HG03354 (cell line): ENCODE measurements at regions not wholly inside any gene's neighbourhood (a gene's known extent, or its start where the extent isn't known, plus 50 kb on each side); places are given as distances from the start of the nearest gene placed in this dataset.
"Not testable (repeated sequence)": the region's sequence is repeated elsewhere in the genome, so short reads cannot be mapped to it uniquely, and the experiment has no call there.

ENCODE experiments used
- ATAC-seq: cut with Tn5 transposase; IDR thresholded peaks from one replicate; pipeline ENCODE4 v1.9.1; 2021; ENCODE audit warnings: mild to moderate bottlenecking; ENCODE audit not compliant: unreplicated experiment, poor library complexity, severe bottlenecking

DNA sequence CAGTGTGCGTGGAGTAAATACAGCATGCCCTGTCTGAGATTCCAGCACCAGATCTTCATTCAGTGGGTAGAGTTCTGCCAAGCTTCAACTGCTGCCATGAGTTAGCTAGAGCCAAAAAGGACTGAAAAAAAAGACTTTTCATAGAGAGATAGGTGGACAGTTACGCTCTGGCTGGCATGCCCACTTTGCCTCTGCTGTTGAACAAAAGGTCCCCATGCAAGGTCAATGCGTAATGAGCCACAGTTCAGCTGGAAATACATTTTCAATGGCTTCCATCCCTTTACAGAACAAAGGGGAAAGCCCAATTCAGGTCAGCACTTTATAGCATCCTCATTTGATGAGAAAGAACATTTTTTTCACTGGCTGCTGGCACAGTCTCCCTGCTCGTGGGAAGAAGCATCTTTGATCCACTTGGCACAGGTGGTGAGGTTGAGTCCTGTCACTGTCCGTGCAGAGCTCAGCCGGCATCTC is 86.9 kb upstream of the ERCC6L2 start:
- ATAC-seq: no peak

DNA sequence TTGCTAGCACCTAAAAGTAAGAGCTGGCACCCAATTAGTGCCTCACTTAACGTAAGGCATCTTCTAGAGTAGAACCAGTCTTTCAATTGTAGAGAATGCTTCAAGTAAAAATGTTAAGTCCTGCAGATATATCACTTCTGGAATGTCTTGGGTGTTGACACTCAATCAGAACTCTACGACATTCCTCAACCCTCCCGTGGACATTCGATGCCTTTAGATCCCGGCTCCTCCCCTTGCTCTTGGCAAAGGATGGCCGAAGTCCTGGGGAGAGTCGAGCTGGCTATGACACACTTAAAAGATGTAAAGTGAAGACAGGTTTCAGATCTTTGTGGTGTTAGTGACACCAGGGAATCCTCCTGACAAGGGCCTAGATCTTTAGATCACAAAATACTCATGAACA is 87.5 kb upstream of the ERCC6L2 start:
- no peak for ATAC-seq

DNA sequence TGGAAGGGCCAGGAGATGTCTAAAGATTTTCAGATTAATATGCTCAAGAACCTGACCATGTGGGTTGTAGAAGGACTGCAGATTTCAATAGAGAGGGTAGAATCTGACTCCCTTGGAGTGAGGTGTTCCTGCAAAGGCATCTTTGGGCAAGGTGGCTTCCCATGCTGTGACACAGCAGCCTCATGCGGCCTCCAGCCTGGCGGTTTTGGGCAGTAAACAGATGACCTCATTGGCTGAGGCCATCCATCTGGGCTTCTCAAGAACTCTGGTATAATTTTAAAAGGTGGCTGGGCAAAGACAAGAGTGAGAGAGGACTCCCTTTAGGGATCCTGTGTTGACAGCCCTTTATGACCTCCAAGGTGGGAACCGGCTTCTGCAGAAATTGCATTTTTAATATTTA is 90.3 kb upstream of the ERCC6L2 start:
- ATAC-seq: no peak

DNA sequence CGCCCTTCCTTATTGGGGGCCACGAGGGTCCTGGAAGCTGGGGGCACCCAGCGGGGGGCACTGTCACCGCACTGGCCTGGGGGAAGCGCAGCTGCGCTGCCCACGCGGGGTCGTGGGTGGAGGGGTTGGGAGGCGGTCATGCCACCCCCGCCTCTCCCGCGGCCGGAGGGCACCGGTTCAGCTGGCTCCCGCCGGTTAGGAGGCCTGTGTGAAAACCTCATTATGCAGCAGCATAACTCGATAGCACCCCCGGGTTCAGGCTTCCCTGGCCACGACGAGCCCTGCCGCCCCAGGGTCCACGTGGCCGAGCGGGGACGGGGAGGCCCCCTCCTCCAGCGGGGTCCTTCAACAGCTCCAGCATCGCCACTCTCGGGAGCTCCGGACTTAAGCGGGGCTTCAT is 91.2 kb upstream of the ERCC6L2 start:
- ATAC-seq: no peak

DNA sequence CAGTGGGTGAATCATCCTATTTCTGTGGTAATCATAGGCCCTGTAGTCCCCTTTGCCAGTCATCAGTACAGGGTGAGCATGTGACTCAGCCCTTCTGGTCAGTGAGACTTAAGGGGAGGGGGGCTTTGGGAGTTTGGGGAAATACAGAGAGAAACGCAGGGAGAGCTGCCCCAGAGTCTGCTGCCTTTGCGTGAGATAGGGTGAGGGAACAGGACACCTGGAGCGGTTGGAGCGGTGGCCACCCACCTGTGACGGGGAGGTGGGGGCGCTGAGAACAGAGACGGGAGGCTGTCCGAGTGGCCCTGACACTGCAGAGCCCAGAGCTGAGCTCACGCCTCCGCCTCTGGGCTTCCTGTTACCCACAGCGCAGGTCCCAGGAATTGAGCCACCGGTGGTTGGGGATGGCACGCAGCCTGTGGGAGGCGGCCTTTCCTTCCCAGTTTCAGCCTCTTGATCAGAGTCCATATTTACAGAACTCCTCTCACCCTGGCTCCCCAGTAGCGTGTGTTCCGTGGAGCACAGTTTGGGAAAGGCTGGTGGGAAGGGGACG is 92.0 kb upstream of the ERCC6L2 start:
- no peak for ATAC-seq

DNA sequence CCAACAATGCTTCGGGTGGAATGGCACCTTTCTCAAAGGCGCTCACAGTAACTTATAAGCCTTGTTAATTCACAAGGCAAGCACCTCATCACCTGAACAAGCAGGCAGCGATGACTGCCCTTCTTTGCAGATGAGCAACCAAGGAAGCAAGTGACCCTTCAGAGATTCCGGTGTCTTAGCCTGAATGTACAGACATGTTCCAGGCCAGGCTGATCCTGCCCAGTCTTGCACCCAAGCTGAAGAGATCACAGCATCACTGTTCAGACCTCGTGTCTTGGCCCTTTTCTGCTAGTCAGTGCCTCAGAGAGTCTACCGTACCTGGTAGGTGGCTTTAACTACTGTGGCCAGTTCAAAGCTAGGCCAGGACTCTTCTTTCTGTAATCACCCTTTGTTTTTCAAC is 94.7 kb upstream of the ERCC6L2 start:
- no peak for ATAC-seq

DNA sequence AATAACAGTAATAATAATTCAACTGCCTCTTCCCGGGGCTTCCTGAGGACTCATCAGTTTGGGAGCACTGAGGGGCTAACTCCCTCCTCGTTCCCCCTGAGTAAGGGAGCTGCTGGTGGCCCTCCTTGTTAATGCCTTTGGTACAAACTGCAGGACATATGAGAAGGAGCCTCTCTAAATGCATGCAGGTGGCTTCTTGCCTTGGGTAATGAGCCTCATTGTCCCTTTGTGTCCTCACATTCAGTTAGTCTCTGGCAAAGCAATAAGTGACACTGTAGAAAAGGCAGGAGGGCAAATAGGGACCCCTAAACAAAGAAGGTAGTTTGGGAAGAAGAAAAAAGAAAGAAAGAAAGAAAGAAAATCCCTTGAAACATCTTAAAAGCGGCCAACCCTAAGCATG is 95.4 kb upstream of the ERCC6L2 start:
- no peak for ATAC-seq

DNA sequence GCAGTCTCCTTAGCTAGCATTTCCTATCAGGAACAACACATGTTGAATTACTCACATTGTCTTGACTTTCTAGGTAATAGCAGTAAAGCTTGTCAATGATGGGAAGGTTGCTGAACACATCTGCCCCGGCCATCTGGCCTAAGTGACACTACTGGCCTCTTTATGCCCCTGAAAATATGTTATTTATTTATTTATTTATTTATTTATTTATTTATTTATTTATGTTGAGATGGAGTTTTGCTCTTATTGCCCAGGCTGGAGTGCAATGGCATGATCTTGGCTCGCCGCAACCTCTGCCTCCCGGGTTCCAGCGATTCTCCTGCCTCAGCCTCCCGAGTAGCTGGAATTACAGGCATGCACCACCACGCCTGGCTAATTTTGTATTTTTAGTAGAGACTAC is 95.9 kb upstream of the ERCC6L2 start:
- ATAC-seq: not testable (repeated sequence)

DNA sequence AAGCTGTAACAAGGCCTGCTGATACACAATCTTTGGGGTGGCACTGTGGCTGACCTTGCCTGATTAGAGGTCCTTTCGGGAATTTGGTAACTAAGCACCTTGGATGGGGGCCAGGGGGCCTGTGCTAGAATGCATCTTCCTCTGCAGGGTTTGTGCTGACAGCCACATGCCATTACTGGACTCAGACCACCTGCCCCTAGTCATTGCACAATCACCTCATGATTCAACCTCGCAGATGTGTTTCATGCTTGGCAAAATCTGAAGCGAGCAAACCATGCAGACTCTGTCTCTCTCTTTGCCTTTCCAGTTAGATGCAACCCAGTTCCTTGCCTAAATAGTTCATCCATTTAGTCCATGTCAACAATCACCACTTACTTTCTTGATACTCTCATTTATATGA is 96.5 kb upstream of the ERCC6L2 start:
- no peak for ATAC-seq

DNA sequence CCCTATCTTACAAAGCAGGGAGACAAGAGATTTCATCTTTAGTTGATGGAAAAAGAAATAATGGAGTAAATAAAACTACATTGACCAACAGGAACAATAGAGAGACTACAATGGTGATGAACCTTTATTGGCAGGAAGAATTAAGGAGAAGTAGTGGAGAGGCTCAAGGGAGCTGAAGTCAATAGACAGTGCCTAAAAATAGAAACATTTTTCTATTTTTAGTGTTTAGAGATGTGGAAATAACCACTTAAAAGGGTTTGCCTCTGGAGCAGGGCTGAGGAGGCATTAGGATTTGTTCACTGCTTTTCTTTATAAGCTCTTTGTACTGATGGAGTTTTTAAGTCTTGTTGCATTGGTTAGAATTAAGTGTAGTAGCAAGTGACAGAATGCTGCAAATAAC is 98.4 kb upstream of the ERCC6L2 start:
- no peak for ATAC-seq

DNA sequence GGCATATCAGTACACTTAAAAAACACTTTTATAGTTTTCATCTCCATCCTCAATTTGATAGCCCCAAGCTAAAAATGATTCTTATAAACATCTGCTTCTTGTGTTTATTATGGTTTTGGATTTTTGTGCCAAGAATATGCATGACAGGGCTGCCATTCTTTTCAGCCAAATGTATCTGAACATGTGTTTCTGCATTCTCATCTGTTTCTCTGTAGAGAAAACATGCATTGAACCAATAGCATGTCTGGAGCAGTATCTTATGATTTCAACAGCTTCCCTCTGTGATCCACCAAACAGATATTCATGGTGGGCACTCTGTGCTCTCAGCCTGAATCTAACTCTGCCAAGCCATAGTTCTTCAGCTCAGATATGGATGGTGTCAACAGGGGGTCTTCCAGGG is 99.3 kb upstream of the ERCC6L2 start:
- ATAC-seq: no peak

DNA sequence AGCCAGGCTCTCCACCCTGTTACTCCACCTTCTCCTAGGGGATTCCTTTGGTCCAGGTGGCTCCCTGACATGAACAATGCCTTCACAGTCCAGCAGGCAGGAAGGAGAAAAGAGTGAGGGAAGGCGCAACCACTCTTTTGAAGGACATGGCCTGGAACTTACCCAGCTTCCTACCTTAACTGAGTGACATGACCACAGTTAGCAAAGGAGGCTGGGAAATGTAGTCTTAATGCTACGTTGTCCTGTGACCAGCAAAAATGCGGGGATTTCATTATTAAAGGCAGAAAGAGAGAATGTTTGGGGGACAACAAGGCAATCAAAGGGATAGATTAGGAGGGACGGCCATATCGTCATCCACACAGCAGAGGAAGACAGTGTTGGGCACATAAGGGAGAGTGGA is 100.3 kb upstream of the ERCC6L2 start:
- ATAC-seq: no peak

DNA sequence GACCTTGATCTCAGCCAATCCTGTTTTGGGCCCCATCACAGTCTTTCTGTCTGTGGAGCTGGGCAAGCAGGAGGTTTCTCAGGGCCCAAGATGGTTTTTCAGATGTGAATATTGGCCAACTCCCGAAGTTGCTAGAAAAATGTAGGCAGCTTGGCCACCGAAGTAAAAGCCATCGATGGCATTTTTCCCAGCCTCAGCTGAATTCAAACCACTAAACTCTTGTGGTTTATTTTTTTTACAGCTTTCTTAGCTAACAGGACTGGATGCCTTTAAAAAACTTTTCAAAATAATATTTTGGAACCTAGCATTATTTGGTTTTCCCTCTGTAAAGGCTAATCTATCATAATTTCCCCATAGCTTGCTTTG is 102.5 kb upstream of the ERCC6L2 start:
- ATAC-seq: no peak

DNA sequence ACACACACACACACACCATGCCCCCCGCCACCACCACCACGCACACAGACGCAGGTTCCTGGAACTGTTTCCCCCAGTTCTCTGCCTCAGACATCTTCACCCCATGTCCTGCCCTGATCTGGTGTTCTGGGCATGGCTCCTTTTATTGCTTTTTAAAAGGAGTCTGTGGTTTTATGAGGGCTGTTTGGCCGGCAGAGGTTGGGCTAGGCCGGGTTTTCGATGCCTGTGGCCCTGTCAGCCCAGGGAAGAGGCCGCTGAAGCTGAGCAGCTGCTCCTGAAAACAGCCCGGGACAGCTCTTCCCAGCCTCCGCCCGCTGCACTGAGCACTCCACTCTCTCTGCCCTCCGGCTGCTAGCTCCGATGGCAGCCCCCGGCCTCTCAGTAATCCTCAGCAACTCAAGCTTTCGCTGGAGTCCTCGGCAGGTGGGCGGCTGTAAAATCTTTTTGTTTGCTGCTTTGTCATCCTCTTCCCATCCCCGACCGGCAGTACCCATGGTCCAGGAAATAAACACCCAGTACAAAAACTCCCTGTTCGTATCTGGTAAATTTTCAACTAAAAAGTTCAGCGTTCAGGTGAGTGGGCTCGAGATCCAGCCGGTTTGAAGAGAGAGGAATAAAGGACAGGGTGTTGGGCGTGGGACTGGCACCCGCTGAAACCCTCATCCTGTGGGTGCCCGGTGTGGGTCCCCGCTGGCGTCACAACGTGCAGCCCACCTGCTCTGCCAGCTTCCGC is 103.0 kb upstream of the ERCC6L2 start:
- no peak for ATAC-seq

DNA sequence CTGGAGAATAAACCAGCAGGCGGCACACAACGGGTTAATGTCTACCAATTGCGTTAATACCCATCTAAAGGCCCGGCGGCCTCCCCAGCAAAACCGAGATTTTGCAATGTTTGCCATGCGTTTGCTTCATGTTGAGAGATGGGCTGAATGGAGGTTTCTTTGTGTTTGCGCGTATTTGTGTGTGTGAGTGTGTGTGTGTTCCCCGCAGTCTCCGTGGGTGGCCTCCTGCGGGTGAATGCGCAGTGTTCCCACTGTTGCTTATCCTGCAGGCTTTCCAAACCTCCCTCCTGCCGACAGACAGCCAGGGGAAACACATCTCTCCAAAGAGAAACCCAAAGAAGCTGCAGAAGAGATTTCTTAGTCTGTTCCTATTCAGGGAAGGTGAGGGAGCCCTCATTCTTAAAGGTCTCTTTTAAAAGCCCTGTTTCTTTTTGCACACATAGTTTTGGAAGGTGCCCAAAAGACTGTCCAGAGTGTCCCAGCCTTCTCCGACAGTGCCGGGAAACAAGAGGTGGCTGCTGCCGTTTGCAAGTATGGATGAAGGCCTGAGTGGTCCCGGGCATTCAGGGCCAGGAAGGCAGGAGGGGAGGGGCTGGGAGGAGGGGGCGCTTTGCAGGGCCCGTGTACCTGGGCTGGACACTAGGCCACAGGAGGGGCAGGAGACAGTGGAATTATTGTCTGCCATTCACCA is 103.8 kb upstream of the ERCC6L2 start:
- ATAC-seq: no peak

DNA sequence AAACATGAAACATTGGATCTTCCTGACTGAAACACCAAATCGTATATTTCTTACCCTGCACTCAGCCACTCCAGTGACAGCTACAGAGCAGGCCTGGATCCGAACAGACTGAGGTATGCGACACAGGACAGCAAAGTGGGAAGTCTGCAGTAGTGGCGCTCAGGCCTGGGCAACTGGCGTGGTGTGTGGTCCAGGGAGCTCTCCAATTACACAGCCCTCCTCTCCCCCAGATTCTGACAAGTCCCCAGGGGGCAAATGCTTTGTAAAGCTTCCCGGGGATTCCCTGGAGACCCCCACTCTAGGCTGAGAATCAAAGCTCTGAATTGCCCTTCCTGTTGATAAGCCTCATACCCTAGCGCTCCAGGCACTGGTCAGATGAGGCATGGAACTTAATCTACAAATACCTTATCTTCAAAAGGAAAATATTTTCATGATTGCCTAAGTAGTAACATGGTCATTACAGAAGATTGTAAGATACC is 104.8 kb upstream of the ERCC6L2 start:
- ATAC-seq: no peak

DNA sequence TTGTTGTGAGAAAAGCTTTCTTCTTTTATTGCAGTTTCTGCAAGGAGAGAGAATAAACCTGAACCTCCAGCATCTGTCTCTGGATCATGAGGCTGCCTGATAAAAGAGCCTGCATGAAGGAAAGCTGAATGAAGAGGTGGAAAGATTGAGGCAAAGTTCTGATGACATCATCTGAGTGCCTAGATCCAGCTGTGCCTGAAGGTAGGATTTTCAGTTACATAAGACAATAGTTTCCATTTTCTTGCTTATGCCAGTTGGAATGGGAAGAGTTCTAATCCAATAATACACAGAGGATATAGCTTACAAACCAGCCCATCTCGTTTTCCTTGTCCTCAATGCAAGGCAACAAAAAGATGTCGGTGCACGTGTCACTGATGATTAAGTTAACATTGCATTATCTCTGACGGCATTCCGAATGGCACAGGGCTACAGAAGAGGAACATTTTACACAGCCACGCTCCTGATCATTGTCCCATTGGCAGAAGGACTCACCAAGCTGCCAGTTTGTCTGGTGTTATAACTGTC is 105.5 kb upstream of the ERCC6L2 start:
- ATAC-seq: no peak

DNA sequence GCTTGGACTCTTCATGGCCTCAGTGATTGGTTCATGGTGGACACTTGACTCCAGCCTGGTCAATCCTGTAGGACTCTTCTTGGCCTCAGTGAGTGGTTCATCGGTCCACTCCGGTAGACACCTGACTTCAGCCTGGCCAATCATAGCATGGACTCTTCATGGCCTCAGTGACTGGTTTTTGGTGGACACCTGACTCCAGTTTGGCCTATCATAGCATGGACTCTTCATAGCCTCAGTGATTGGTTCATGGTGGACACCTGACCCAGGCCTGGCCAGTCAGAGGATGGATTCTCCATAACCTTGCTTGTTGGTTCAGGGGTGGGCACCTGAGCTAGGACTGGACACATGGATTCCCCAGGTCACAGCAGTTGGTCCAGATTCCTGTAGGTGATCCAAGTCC is 106.0 kb upstream of the ERCC6L2 start:
- no peak for ATAC-seq

DNA sequence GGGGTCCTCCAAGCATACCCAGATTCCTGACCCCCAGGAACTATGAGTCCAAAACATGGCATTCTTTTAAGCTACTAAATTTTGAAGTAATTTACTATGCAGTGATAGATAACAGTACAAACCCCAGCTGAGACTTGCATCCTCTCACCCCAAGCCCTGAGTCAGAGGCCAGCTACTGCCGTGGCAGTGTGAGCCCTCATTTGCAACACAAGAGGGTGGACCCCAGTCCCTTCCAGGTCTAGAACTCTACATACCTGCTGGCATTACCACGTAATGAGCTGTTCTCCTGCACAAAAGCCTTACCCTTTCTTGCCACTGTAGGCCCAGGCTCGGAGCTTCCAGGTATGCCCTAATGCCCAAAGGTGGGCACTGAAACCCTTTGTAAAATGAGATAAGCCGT is 108.6 kb upstream of the ERCC6L2 start:
- ATAC-seq: no peak

DNA sequence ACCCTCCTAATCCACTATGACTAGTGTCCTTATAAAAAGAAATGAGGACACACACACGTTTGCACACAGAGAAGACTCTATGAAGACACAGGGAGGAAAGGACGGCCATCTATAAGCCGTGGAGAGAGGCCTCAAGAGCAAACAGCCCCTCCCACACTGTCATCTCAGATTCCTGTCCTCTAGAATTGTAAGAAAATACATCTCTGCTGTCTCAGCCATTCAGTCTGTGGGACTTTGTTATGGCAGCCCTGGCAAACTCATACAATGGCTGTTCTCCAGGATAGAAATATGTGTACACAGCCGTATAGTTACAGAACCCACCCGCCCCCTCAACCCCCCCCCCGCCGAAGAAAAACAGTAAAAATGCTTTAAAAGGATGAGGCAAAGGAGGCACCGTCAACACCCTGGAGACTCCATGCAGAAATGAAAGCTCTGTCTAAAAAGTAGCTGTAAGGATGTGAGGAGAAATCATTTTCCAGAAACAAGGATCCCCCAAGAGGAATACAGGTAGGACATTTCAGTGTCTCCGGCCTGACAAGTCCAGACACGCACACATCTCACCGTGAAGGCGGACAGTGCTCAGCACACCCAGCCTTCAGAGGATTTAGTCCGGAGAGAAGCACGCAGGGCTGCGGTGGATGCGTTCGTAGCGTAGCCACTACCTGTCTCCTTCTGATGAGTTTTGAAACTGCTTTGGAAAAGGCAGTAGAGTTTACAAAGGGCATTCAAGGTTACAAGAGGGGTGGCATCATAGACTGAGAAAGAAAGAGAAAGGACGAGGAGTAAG is 110.8 kb upstream of the ERCC6L2 start:
- ATAC-seq: no peak
